ENCODE measurements at regions not wholly inside any gene's neighbourhood (a gene's known extent, or its start where the extent isn't known, plus 50 kb on each side); places are given as distances from the start of the nearest gene placed in this dataset.

GRCh38 chr1:29852248-29852647, 615.9 kb downstream of the PTPRU start:
- no peak for DNase-seq (ENCODE audit: low read depth)
- H3K4me3 ChIP-seq (replicated peaks; ENCODE audit: low read depth, low read length) = no peak overlapping the region
- no peak for TF ChIP-seq CTCF (IDR thresholded peaks at IDR 0.05; ENCODE audit: low read length, missing control alignments)

GRCh38 chr1:29851691-29852090, 615.4 kb downstream of the PTPRU start:
- TF ChIP-seq CTCF (IDR thresholded peaks at IDR 0.05; ENCODE audit: low read length, missing control alignments) = no peak
- no peak overlapping the region for H3K4me3 ChIP-seq (replicated peaks; ENCODE audit: low read depth, low read length)
- no peak for DNase-seq (ENCODE audit: low read depth)

- no peak for TF ChIP-seq CTCF (IDR thresholded peaks at IDR 0.05; ENCODE audit: low read length, missing control alignments)
- no peak for DNase-seq (ENCODE audit: low read depth)
- H3K4me3 ChIP-seq (replicated peaks; ENCODE audit: low read depth, low read length) = no peak overlapping the region
These were observed 613.9 kb downstream of the PTPRU start for GRCh38 chr1:29849991-29850757.

- TF ChIP-seq CTCF (IDR thresholded peaks at IDR 0.05; ENCODE audit: low read length, missing control alignments) = peak; percentile 49
- no peak overlapping the region for H3K4me3 ChIP-seq (replicated peaks; ENCODE audit: low read depth, low read length)
- peak; percentile 44 for DNase-seq (ENCODE audit: low read depth)
These were observed 612.9 kb downstream of the PTPRU start for GRCh38 chr1:29849038-29849750.

- no peak overlapping the region for H3K4me3 ChIP-seq (replicated peaks; ENCODE audit: low read depth, low read length)
- TF ChIP-seq CTCF (IDR thresholded peaks at IDR 0.05; ENCODE audit: low read length, missing control alignments) = no peak
- DNase-seq (ENCODE audit: low read depth) = no peak
These were observed 609.6 kb downstream of the PTPRU start for GRCh38 chr1:29845910-29846309.

GRCh38 chr1:29842130-29842529, 605.8 kb downstream of the PTPRU start:
- no peak overlapping the region for H3K4me3 ChIP-seq (replicated peaks; ENCODE audit: low read depth, low read length)
- no peak for TF ChIP-seq CTCF (IDR thresholded peaks at IDR 0.05; ENCODE audit: low read length, missing control alignments)
- DNase-seq (ENCODE audit: low read depth) = no peak

Data from fibroblast of pulmonary artery (primary cell).